GM10248 (cell line): ENCODE measurements at regions not wholly inside any gene's neighbourhood (a gene's known extent, or its start where the extent isn't known, plus 50 kb on each side); places are given as distances from the start of the nearest gene placed in this dataset.

Source experiments
- CTCF ChIA-PET: fragments of 300-600 bp; sonication (Branson Sonifier 250); formaldehyde crosslinking; extraction: SDS; loops from one replicate; lab custom pipeline; 2021; ENCODE audit warnings: antibody characterized with exemption; lab: Yijun Ruan, JAX
- POLR2A ChIA-PET: fragments of 350-650 bp; sonication (Branson Sonifier 250); formaldehyde crosslinking; extraction: SDS; loops from one replicate; lab custom pipeline; 2020; ENCODE audit warnings: antibody characterized with exemption; lab: Yijun Ruan, JAX
- DNase-seq: peaks from one replicate; pipeline ENCODE4 v3.0.0; 2012; ENCODE audit errors: extremely low spot score
- TF ChIP-seq, protein P1 (sequence below): IDR thresholded peaks from 2 replicates; pipeline ENCODE4 v1.5.1; 2012; ENCODE audit warnings: mild to moderate bottlenecking, low read depth; ENCODE audit errors: extremely low read depth, missing control alignments, control extremely low read depth

DNA sequence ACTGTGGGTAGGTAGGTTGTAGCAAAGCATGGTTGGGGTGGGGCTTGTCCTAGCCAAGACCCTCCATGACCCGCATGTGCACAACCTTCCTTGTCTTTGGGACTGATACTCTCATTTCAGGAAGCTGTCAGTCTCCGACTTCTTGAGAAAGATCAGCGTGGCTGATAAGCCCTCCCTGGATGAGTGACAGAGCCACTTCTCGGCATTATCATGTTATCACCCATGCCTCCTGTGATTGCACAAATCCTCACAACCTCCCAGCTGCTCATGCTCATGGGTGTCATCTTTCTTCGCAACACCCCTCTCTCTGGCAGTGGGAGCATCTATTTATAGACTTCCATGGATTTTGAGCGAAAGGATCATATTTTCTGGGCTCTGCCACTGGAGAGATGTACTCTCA lies 314.2 kb downstream of the FOXL1 start:
- TF ChIP-seq, protein P1, sequence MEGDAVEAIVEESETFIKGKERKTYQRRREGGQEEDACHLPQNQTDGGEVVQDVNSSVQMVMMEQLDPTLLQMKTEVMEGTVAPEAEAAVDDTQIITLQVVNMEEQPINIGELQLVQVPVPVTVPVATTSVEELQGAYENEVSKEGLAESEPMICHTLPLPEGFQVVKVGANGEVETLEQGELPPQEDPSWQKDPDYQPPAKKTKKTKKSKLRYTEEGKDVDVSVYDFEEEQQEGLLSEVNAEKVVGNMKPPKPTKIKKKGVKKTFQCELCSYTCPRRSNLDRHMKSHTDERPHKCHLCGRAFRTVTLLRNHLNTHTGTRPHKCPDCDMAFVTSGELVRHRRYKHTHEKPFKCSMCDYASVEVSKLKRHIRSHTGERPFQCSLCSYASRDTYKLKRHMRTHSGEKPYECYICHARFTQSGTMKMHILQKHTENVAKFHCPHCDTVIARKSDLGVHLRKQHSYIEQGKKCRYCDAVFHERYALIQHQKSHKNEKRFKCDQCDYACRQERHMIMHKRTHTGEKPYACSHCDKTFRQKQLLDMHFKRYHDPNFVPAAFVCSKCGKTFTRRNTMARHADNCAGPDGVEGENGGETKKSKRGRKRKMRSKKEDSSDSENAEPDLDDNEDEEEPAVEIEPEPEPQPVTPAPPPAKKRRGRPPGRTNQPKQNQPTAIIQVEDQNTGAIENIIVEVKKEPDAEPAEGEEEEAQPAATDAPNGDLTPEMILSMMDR = no peak
- CTCF ChIA-PET = no interaction called here
- DNase-seq = no peak
- POLR2A ChIA-PET = no interaction called here

DNA sequence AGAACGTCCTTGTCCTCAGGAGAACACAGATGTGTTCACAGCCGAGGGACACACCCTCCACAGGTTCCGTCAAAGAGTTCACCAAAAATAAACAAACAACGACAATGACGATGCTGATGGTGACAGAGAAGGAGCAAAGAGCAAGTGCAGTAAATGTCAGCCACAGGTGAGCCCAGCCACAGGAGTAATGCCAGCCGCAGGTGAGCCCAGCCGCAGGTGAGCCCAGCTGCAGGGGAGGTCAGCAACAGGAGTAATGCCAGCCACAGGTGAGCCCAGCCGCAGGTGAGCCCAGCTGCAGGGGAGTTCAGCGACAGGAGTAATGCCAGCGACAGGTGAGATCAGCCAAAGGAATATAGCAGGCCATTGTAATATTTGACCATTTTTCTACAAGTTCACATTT lies 315.2 kb downstream of the FOXL1 start:
- ChIA-PET POLR2A (no interaction called here), CTCF (no interaction called here)

DNA sequence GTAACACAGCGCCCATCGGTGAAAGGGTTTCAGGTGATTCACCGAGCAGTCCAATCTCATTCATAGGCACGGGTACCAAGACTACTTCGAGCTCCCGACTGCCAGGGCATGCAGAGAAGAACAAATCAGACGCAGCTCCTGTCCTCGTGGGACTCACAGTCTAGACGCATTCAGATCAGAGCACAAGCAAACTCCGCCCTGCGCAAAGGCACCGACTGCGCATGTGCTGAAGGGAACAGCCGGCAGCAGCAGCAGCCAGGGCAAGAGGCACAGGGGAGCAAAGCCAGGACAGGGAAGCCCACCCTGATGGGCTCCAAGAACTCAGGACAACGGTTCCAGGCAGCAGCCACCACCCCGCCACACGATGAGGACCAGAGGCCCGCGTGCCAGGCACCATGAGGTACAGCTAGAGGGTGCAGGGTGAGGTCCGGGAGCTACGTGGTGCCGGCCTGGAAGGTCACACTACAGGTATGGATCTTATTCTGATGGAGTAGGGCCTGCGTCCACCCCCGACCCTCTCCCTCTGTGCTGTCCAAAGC lies 315.7 kb downstream of the FOXL1 start:
- DNase-seq = no peak
- ChIA-PET CTCF (no interaction called here), POLR2A (no interaction called here)
- TF ChIP-seq, protein P1 = peak; percentile 0

More for the DNA sequence above, 315.2 kb downstream of the FOXL1 start:
- DNase-seq = no peak
- TF ChIP-seq, protein P1 = no peak

DNA sequence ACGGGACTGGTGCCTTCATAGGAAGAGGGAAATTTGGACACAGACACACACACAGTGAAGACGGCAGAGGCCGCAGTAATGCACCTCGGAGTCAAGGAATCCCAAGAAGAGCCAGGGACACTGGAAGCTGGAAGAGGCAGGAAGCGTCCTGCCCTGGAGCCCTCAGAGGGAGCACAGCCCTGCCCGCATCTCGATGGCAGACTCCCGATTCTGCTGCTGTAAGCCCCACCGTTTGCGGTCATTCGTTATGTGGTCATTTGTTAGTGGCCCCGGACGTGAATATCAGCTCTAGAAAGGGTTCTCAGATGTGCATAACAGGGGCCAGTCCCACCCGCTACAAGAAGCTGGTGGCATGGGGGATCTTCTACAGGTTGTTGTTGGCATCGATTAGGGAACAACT lies 316.6 kb downstream of the FOXL1 start:
- no peak for DNase-seq
- TF ChIP-seq, protein P1 = no peak
- CTCF ChIA-PET = interaction anchor here (1.1 kb wide), 1 partner anchor 19 kb away, joined by 3 read pairs; no protein-coding TSS in a partner anchor
- POLR2A ChIA-PET = no interaction called here

DNA sequence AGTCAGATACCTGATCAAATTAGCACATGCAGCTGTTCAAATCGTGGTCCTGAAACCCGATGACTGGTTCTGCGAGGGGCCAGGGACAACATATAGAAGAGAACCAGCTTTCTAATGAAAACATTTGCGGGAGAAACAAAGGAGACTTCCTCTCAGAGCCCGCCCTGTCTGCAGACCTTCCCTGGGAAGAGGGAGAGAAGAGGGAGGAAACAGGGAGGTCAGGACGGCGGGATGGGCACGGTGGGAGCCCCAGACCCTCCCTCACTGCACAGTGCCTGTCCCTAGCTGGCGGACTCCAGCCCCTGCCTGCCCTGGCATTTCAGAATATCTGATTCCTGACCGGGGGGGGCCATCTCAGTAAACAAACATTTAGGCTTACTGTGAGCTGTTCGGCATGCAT lies 317.3 kb downstream of the FOXL1 start:
- POLR2A ChIA-PET = no interaction called here
- CTCF ChIA-PET = interaction anchor here (1.1 kb wide), 1 partner anchor 19 kb away, joined by 3 read pairs; no protein-coding TSS in a partner anchor
- no peak for DNase-seq

DNA sequence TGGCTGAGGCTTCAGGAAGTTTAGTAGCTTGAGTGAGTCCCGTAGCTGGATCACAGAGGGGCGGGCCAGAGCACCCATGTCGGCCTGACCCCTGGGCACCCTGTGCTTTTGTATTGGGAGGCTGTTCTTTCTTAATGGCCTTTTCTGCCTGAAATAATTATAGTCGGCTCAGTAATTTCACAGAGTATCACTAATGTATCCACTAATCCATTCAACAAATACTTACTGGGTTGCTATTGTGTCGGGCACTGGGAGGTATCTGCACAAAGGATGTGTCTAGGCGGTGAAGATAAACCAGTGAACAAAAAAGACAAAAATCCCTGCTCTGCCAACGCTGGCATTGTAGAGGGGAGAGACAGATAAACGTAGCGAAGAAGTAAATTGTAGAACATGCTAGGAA lies 318.6 kb downstream of the FOXL1 start:
- no peak for DNase-seq
- TF ChIP-seq, protein P1 = no peak
- ChIA-PET POLR2A (no interaction called here), CTCF (no interaction called here)

More for the DNA sequence above, 317.3 kb downstream of the FOXL1 start:
- TF ChIP-seq, protein P1 = no peak
